GM12865 (cell line): ENCODE measurements at regions not wholly inside any gene's neighbourhood (a gene's known extent, or its start where the extent isn't known, plus 50 kb on each side); places are given as distances from the start of the nearest gene placed in this dataset.

Experiments
- DNase-seq: peaks from one replicate; pipeline ENCODE4 v3.0.0; 2010; ENCODE audit warnings: low read depth
- H3K4me3 ChIP-seq: 2 replicates; pipeline ENCODE4 v1.5.1; 2011; ENCODE audit warnings: mild to moderate bottlenecking, low read depth, low read length, control low read depth
- CTCF ChIP-seq: IDR thresholded peaks from 2 replicates; pipeline ENCODE4 v1.5.1; 2011; ENCODE audit warnings: low read length, control low read depth, low read depth, inconsistent platforms; ENCODE audit not compliant: insufficient read depth; ENCODE audit errors: missing control alignments

- TF ChIP-seq CTCF = no peak
- DNase-seq = no peak
Measured at GRCh38 chr15:35838424-35839111, 292.6 kb upstream of the DPH6 start.

GRCh38 chr15:35842631-35843030 is 296.7 kb upstream of the DPH6 start:
- no peak overlapping the region for H3K4me3 ChIP-seq
- TF ChIP-seq CTCF = no peak
- DNase-seq = peak; percentile 16

More at GRCh38 chr15:35838424-35839111, 292.6 kb upstream of the DPH6 start:
- no peak overlapping the region for H3K4me3 ChIP-seq

- no peak for DNase-seq
- no peak for TF ChIP-seq CTCF
- no peak overlapping the region for H3K4me3 ChIP-seq
Measured at GRCh38 chr15:35843498-35843897, 297.5 kb upstream of the DPH6 start.

- no peak overlapping the region for H3K4me3 ChIP-seq
- TF ChIP-seq CTCF = no peak
- no peak for DNase-seq
Measured at GRCh38 chr15:35850284-35850683, 304.3 kb upstream of the DPH6 start.

GRCh38 chr15:35851491-35851890 is 305.5 kb upstream of the DPH6 start:
- no peak overlapping the region for H3K4me3 ChIP-seq
- DNase-seq = no peak
- no peak for TF ChIP-seq CTCF

GRCh38 chr15:35852818-35853624 is 307.1 kb upstream of the DPH6 start:
- no peak for TF ChIP-seq CTCF
- no peak overlapping the region for H3K4me3 ChIP-seq
- no peak for DNase-seq

- no peak overlapping the region for H3K4me3 ChIP-seq
- no peak for TF ChIP-seq CTCF
- no peak for DNase-seq
Measured at GRCh38 chr15:35854316-35854715, 308.4 kb upstream of the DPH6 start.
